Pancreas (tissue), 10 donors: ENCODE measurements at regions not wholly inside any gene's neighbourhood (a gene's known extent, or its start where the extent isn't known, plus 50 kb on each side); places are given as distances from the start of the nearest gene placed in this dataset.

ENCODE experiments used
- ATAC-seq, 4 donors: fragments of 200-7000 bp; cut with Tn5 transposase; one replicate each; pipeline versions ENCODE4 v1.8.0 to v1.9.1; 2020; ENCODE audit warnings: mild to moderate bottlenecking in 4 of 4, moderate library complexity in 4 of 4
- DNase-seq, 6 donors: peaks; one replicate each; pipeline ENCODE4 v3.0.0-alpha.2; 2020
- FAIRE-seq: peaks from 2 replicates; lab custom pipeline; 2012; peaks lifted over from hg19 to GRCh38; lab: Jason Lieb, UNC
- H3K27ac ChIP-seq, 4 donors: fragments of 200-600 bp; sonication (generic); 1 replicate in 3 of 4; 2 replicates in 1 of 4; pipeline versions ENCODE4 v1.5.0 to v1.8.0; 2020
- H3K27me3 ChIP-seq, 4 donors: fragments of 200-600 bp; one replicate each; pipeline ENCODE4 v1.8.0; 2021
- H3K36me3 ChIP-seq, 3 donors: fragments of 200-600 bp; sonication (generic) in 1 of 3; one replicate each; pipeline versions ENCODE4 v1.5.0 to v1.8.0; 2020 to 2021
- H3K4me1 ChIP-seq, 3 donors: fragments of 200-600 bp; one replicate each; pipeline ENCODE4 v1.8.0; 2021
- H3K4me3 ChIP-seq, 4 donors: fragments of 200-600 bp; sonication (generic) in 2 of 4; one replicate each; pipeline versions ENCODE4 v1.5.0 to v1.8.0; 2020 to 2021
- H3K9me3 ChIP-seq, 4 donors: fragments of 200-600 bp; one replicate each; pipeline ENCODE4 v1.8.0; 2021
- CTCF ChIP-seq, 4 donors: fragments of 200-600 bp; sonication (generic) in 3 of 4; IDR thresholded peaks; one replicate each; pipeline versions ENCODE4 v1.5.0 to v1.8.0; 2021; ENCODE audit warnings: antibody characterized with exemption in 4 of 4
- WGBS, 2 donors: extraction: QIAGEN DNeasy Blood & Tissue Kit; methylation state at CpG; one replicate each; pipeline ENCODE4 v1.1.7; 2013; 5-methylcytosine and 5-hydroxymethylcytosine counted together
- intact Hi-C, 3 donors: fragments of 100-400 bp; cut with DNase I; formaldehyde crosslinking; loops; one replicate each; pipeline versions ENCODE4 v1.11.1 to v1.14.2; 2022
- donor health status: healthy with polysubstance abuse.
- donor health status: DM: no; HTN: no; CAD: no; lungs with moderate emphysema.
- donor health status: DM: no; HTN: no; CAD: no.
- donor health status: control.
- donor health status: control.
- donor health status: Bipolar disorder and iron deficiency.
- donor health status: DM: yes; HTN: yes; CAD: no.
- donor health status: DM: no; HTN: no; CAD: no.
- donor health status: DM: no; HTN: no; CAD: no.
- donor health status: DM: yes; HTN: yes; CAD: no.

- WGBS, 2 donors: 42 to 48% methylated on average over 6 of the region's 6 CpGs
- Histone ChIP-seq H3K4me3 (no peak overlapping the region), H3K27me3 (no peaks in the 10 kb centered on the region), H3K27ac (no peak overlapping the region), H3K36me3 (no peaks in the 10 kb centered on the region), H3K4me1 (no peaks in the 10 kb centered on the region), H3K9me3 (no peaks in the 10 kb centered on the region)
- no peak for FAIRE-seq
- no peak for DNase-seq
- intact Hi-C loops: no loop called here
- TF ChIP-seq CTCF (IDR thresholded peaks at IDR 0.05): no peak
- no peak for ATAC-seq
Observed at GRCh38 chr9:86526021-86526420, 171.8 kb upstream of the TUT7 start.

- ATAC-seq (no peak), DNase-seq (no peak), FAIRE-seq (no peak)
- H3K27me3 ChIP-seq: no peaks in the 10 kb centered on the region
- H3K4me1 ChIP-seq: no peaks in the 10 kb centered on the region
- no peaks in the 10 kb centered on the region for H3K9me3 ChIP-seq
- 84 to 91% methylated on average over 5 of the region's 5 CpGs for WGBS, 2 donors
- no peak overlapping the region for H3K27ac ChIP-seq
- no peaks in the 10 kb centered on the region for H3K36me3 ChIP-seq
- intact Hi-C loops: no loop called here
- TF ChIP-seq CTCF (IDR thresholded peaks at IDR 0.05): no peak
- H3K4me3 ChIP-seq: no peak overlapping the region
Observed at GRCh38 chr9:86525182-86525581, 171.0 kb upstream of the TUT7 start.

GRCh38 chr9:86521977-86522376 is 167.8 kb upstream of the TUT7 start:
- no peak for TF ChIP-seq CTCF (IDR thresholded peaks at IDR 0.05)
- no peak for ATAC-seq
- H3K9me3 ChIP-seq: no peaks in the 10 kb centered on the region
- DNase-seq: no peak
- no peak for FAIRE-seq
- no peaks in the 10 kb centered on the region for H3K36me3 ChIP-seq
- H3K27ac ChIP-seq: no peak overlapping the region
- H3K27me3 ChIP-seq: no peaks in the 10 kb centered on the region
- 69 to 71% methylated on average over 5 of the region's 5 CpGs for WGBS, 2 donors
- H3K4me3 ChIP-seq: no peak overlapping the region
- intact Hi-C loops: no loop called here
- H3K4me1 ChIP-seq: no peaks in the 10 kb centered on the region

- H3K27ac ChIP-seq: no peak overlapping the region
- no peaks in the 10 kb centered on the region for H3K4me1 ChIP-seq
- FAIRE-seq: no peak
- H3K36me3 ChIP-seq: no peaks in the 10 kb centered on the region
- intact Hi-C loops: no loop called here
- DNase-seq: no peak
- no peaks in the 10 kb centered on the region for H3K9me3 ChIP-seq
- TF ChIP-seq CTCF (IDR thresholded peaks at IDR 0.05): no peak
- ATAC-seq: no peak
- H3K4me3 ChIP-seq: no peak overlapping the region
- H3K27me3 ChIP-seq: no peaks in the 10 kb centered on the region
- 85 to 88% methylated on average over 4 of the region's 4 CpGs for WGBS, 2 donors
Observed at GRCh38 chr9:86521322-86521721, 167.1 kb upstream of the TUT7 start.

GRCh38 chr9:86519066-86519615 is 164.9 kb upstream of the TUT7 start:
- no peak for TF ChIP-seq CTCF (IDR thresholded peaks at IDR 0.05)
- no peak for DNase-seq
- Histone ChIP-seq H3K9me3 (no peaks in the 10 kb centered on the region), H3K27ac (no peak overlapping the region), H3K4me3 (no peak overlapping the region), H3K4me1 (no peaks in the 10 kb centered on the region), H3K27me3 (no peaks in the 10 kb centered on the region), H3K36me3 (no peaks in the 10 kb centered on the region)
- FAIRE-seq: no peak
- no peak for ATAC-seq
- intact Hi-C loops: no loop called here
